DMS 273 (cell line): ENCODE measurements at regions not wholly inside any gene's neighbourhood (a gene's known extent, or its start where the extent isn't known, plus 50 kb on each side); places are given as distances from the start of the nearest gene placed in this dataset.
"Not testable (repeated sequence)": the region's sequence is repeated elsewhere in the genome, so short reads cannot be mapped to it uniquely, and the experiment has no call there.

Experiments used
- DNase-seq: peaks from one replicate; lab custom pipeline; 2025; ENCODE audit not compliant: unreplicated experiment; lab: John Stamatoyannopoulos, UW

DNA sequence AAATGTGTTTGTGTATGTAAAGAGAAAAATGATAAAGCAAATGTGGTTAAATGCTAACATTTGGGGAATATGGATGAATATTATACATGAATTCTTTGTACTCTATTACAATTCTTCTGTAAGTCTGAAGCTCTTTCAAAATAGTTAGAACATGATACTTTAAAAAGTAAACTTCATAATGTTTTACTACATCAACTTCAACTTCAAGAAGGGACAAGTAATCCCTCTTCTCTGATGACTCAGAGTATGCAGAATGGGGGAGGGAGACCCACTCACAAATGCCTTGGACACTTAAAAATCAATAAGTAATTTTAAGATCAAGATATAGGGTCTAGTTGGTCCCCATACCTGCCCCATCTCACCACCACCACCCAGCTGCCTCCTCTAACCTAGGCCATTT lies 162.4 kb downstream of the ESM1 start:
- DNase-seq: no peak

DNA sequence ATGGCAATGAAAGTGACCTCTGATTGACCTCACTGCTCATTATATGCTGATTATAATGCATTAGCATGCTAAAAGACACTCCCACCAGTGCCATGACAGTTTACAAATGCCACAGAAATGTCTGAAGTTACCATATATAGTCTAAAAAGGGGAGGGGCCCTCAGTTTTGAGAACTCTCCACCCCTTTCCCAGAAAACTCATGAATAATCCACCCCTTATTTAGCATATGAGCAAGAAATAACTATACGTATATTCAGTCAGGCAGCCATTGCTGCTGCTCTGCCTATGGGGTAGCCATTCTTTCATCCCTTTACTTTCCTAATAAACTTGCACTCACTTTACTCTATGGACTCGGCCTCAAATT lies 163.1 kb downstream of the ESM1 start:
- no peak for DNase-seq

DNA sequence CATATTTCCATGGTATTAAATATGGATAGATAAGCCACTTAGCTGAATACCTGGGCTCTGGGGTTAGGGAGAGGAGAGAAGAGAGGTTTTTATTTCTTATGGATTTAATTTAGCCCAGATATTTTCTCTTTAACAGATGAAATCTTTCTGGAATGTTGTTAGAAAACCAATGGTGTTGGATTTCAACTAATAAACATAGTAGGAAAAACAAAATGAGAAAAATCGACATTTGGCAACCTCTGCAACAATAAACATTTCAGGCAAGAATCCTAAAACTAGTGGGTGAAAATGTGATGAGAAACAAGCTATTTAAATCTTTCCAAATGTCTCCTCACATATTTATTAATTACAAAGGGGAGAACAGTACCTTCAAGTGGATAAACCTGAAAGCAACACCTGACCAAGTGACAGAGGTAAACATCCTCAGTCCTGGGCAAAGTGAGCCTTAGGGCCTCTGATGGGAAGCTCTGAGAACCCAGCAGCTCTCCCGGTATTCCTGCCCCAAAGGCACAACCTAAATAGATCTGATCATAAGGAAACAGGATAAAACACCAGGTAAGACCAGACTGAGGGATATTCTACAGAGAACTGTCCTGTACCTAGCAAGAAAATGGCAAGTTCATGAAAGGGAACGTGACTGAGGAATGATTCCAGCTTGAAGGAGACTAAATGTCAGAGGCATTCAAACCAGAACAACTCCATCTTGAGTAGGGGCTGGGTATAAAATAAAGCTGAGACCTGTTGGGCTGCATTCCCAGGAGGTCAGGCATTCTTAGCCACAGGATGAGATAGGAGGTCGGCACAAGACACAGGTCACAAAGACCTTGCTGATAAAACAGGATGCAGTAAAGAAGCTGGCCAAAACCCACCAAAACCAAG lies 163.7 kb downstream of the ESM1 start:
- DNase-seq: no peak

DNA sequence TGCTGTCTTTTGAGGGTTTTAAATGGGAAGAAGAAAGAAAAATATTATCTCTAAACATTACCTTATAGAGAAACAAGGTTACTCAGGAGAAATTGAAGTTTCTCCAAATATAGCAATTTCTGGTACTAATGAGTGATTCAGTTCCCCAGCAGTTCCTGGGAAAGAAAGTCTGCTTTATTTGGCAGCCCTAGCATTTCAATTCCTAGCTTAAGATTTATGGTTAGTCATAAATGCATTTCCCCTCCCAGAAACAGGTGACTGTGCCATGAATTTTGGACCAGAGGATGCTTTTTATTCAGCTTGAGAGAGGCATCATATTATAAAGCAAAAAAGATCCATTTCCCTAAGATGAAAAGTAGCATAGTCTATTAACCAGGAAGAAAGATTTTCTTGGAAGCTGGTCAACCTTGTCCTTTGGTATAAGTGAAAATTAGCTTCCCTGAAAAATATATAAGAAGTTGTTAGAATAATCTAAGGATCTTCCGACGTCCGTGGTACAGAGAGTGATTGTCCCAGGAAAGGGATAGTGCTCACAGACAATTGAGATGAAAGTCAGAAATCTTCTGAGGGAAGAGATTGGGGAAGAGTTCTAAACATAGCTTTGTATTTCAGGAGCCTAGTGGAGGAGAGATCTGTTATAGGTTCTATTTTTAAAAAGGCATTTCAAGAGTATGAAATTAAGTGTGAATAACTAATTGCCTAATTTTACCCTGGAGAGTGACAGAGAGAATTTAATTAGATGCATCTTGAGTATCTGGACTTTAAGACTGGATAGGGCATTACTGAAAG lies 164.9 kb downstream of the ESM1 start:
- DNase-seq: no peak

DNA sequence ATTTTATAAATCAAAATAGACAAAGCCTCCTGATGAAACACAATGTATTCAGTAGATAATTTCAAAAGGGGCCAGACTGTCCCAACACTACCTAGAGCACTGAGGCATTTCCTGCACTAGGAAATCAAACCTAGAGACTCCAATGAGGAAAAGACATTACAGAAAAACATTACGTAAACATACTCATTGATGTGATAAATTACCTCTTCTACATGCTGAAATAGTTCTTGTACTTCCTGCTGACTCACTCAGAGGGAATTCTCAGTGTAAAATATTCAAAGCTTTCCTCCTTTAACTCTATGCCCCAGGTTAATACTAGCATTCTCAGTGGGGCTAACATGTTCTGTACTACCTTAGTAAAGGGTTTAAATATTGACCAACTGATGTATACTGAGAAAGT lies 178.0 kb downstream of the ESM1 start:
- no peak for DNase-seq

DNA sequence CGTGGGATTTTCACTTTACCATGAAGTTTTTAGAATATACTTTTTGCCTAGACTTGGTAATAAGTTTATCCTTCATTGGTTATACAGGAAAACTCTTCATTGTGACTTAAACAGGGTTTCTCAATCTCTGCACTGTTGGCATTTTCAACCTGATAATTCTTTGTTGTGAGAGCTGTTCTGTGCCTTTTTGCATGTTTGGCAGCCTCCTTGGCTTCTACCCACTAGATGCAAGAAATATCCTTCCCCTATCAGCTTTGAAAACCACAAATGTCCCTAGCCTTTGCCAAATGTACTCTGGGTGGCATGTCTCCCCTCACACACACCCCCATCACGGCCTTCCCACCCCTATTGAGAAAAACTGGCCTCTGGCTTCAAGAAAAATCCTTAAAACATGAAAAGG lies 180.9 kb downstream of the ESM1 start:
- no peak for DNase-seq

DNA sequence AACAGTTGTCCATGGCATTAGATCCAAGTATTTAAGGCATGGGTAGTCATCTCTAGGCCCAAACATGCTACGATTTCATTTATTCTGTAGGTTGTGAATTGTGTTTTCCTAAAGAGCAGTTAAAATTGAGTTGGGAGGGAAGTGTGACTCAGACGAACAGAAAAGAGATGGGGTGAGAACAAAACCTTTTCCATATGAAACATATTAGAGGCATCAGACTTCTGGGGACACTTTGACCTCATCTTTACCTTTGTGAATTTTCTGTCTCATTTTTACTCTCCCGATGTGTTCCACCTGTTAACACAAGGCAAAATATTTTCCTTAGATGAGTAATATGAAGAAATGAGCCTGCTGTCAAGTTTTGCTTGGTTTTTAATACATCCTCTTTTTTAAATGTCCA lies 181.3 kb downstream of the ESM1 start:
- no peak for DNase-seq

DNA sequence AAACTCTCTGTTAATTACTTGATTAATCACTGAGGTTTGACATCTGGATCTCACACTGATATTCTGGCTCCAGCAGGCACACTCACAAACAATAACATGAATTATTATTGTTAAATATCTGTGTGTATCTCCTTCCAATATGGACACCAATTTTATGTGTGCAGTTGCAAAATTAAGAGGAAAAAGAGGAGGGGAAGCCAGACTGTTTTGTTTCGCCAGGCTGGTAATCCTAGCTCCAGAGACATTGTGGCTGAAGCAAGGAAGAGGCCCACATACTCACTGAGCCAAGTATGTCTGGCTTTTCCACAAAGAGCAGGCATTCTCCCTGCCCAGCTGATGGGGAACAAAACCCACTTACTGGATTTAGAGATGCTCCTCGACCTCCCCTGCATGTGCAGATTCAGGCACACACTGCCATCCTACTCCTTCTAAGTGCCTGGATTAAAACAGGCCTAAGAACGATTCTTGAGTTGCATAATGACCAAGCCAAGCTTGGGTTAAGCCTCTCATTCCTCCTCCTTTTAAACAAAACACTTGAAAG lies 181.9 kb downstream of the ESM1 start:
- DNase-seq: no peak

DNA sequence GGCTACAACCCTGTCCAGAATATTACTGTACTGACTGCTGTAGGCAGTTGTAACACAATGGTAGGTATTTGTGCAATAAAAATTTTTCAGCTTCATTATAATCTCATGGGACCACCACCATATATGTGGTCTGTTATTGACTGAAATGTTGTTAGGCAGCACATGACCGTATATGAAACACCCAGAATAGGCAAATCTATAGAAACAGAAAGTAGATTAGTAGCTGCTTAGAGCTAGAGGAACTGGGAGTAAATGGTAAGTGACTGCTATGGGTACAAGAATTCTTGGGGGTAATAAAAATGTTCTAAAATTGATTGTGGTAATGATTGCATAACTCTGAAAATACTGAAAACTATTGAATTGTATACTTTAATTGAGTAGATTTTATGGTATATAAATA lies 185.7 kb downstream of the ESM1 start:
- no peak for DNase-seq

DNA sequence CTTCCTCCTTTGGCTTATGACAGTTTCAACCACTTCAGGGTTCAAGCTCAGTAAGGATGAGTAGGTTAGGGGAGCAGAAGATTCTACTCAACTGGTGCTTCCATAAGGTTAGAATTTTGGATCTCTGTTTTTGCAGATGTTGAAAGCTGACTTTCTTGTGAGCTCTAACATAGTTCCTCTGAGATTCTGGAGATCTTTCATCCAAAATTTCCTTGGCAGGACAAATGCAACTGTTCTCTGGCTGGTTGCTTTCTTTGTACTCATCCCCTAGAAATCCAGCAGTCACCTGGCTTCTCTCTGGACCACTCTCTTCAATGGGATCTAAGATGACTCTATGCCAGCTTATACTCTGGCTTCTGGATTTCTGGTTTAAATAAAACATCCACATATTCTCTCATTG lies 189.6 kb downstream of the ESM1 start:
- DNase-seq: no peak

DNA sequence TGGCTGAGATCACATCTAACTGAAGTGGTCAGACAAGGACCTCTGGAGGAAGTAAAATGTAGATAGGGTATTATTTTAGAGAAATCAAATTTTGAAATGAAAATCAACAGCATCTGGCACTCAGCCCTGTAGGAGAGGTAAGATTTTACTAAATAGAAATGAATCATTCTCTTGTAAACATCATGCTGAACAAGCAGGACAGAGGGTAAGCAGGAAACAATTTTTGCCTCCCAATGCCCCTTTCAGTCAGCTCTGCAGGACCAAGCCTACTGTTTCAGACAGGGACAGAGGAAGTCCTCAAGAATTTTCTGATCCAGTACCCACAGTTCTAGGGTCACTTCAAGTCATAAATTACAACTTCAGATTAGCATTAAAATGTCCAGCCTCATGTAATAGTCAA lies 190.1 kb downstream of the ESM1 start:
- DNase-seq: no peak

DNA sequence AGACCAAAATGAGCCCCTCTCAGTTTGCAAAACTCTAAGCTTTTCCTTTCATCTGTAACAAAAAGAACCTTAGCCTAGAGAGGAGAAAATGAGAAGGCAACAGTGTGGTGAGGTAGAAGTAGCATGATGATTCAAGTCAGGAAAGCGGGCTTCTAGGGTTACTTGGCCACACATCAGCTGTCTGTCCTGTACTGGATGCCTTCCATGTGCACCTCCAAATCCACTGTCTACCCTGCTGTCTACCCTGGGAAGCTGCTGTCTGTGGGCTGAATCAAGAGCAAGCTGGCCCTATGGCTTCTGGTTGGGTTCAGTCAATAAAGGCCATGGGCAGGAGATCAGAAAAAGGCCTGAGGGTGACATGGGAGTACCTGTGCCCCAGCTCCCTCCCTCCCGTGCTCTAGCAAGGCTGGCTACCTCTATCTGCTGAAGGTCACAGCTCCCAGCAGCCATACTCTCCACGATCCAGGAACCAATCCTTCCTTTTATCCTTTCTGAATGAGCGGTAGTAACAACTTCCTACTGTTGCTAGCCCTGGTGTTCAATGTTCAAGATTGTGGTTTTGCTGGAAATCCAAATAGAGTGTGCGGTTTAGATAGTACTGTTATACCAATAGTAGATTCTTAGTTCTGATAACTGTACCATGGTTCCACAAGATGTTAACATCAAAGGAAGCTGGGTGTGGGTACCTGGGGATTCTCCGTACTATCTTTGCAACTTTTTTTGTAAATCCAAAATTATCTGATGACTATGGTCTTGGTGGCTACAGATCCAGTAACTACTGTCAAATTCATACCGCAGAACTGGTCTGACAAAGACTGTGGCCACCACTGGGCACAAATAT lies 191.0 kb downstream of the ESM1 start:
- no peak for DNase-seq

DNA sequence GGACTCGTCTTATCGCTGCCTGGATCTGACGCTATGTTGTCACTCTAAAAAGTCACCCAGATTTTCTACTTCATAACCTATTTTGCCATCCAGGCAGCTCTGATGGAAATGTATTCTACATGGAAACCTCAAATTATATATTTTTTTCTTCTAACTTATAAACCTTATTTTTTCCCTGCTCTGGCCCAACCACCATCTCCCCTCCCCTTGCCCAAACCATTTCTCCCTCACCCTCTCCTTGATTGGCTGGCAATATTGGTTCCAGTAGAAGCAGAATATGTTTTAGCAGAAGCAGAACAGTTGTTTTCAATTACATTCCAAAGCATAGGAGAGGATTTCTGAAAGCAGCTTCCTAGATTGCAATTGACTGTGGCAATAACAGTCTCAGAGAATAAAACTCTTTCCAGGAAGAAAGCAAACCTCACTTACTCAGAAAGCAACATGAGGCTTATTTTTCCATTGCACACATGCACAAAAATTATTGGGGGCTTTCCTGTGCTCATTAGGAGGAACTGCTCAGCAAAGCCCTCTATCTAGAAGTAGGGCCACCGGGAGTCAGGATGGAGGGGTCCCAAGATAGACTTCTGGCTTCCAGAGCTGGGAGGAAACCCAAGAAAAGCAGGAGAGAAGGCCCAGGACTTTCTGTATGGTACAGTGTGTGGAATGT lies 191.8 kb downstream of the ESM1 start:
- no peak for DNase-seq

DNA sequence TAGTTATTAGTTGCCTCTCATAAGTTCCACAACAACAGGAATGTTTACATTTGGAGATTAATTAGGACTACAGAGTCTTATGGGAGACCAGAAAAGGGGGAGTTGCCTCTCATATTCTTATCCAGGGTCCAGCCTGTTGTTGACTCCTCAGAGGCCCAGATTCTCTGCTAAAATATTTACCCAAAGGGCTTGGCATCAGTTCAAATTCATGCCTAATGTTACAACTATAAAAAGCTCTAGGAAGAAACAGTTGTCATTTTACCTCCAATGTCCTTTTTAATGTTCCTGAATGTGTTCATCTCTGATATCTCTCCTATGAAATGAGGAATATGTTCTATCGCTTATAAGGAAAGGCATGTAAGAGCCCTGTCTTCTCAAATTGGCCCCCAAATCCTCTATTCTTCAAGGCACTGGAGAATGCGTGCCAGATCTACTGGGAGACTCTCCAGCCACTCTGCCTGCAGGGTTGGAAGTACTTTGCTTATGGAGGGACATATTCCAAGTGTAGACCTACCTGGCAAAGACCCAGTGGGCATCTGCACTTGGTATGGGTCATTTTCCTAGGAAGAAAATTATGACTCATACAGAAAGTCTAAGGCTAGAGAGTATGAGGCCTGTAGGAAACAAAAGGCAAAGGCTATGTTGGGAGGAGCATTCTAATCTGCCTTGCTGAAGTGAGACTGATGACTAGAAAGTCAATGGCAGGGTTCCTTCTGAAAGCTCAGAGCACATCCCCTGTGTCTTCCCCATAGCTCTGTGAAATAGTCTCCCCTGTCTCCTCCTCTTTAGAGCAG lies 192.6 kb downstream of the ESM1 start:
- DNase-seq: no peak

DNA sequence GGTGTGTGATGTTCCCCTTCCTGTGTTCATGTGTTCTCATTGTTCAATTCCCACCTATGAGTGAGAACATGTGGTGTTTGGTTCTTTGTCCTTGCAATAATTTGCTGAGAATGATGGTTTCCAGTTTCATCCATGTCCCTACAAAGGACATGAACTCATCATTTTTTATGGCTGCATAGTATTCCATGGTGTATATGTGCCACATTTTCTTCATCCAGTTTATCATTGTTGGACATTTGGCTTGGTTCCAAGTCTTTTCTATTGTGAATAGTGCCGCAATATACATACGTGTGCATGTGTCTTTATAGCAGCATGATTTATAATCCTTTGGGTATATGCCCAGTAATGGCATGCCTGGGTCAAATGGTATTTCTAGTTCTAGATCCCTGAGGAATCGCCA lies 197.5 kb downstream of the ESM1 start:
- DNase-seq: not testable (repeated sequence)

DNA sequence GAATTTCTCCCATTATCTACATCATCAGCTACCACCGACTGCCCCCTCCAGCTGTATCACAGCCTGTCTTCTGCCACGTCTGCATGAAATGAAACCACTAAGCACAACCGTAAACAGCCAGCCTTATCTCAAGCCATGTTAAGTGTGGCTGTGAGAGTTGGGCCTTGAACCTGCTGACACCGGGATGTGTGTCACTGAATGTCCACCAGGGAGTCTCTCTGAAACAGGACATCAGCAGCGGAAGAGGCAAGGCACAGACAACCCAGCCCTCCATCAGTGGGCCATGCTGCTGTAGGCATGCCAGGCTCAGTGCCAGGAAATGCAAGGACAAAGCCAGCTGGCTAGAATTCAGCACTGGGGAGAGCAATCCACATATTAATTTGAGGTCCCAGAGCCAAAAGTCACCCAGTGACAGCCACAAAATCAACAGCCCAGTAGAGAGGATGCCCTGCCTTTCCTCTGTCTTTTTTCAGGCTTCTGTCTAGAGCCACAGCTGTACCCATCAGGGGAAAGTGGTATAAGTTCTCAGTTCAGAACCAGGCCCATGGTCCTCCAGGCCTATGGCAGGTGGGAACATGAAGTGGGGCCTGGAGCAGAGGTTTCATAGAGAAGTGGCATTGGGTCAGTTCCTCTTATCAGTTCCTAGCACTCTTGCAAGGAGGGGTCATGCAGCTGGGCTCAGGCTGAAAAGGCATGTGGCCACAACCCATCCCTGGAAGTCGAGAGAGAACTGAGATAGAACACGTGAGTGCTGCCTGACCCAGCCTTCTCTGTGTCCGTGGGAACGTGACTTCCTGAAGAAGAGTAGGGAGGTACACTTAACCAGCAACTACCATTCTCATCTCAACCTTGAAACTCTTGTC lies 199.4 kb downstream of the ESM1 start:
- no peak for DNase-seq

DNA sequence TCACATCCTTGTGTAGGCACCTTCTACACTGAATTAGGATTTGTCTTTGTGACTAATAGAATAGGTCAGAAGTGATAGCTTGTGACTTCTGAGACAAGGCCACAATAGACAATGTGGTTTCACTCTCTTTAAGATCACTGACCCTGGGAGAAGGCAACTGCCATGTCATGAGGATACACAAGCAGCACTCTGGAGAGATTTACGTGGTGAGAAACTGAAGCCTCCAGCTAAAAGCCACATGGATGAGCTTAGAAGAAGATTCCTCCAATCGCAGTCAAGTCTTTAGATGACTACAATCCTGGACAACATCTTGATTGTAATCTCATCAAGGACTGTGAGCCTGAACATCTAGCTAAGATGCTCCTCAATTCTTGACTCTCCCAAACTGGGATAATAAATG lies 206.6 kb downstream of the ESM1 start:
- DNase-seq: no peak

DNA sequence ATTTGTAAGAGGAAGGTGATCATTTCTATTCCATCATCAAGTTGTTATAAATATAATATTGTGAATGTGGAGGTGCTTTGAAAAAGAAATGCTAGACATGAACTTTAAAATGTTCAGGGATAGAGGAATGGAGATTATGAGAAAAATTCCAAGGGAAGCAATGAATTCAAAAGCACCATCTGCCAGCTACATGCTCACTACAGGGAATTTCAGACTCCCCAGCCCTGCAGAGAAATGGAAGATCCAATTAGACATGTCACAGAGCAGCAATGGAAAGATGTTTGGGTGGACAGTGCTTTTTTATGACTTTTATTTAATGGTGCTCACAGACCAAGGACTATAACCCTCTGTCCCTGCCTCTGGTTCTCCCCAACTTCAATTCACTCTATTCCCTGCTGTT lies 209.7 kb downstream of the ESM1 start:
- no peak for DNase-seq
